Right lobe of liver (tissue), 6 donors: ENCODE measurements at regions not wholly inside any gene's neighbourhood (a gene's known extent, or its start where the extent isn't known, plus 50 kb on each side); places are given as distances from the start of the nearest gene placed in this dataset.

Source experiments
- ATAC-seq, 4 donors: fragments of 200-7000 bp; cut with Tn5 transposase; one replicate each; pipeline ENCODE4 v1.9.1; 2020; ENCODE audit warnings: mild to moderate bottlenecking in 4 of 4, moderate library complexity in 4 of 4
- DNase-seq, 3 donors: peaks; one replicate each; pipeline ENCODE4 v3.0.0-alpha.2; 2020
- H3K27ac ChIP-seq, 3 donors: fragments of 200-600 bp; one replicate each; pipeline ENCODE4 v1.8.0; 2022
- H3K27me3 ChIP-seq, 2 donors: fragments of 200-600 bp; one replicate each; pipeline ENCODE4 v1.8.0; 2022
- H3K36me3 ChIP-seq, 4 donors: fragments of 200-600 bp; sonication (generic) in 1 of 4; one replicate each; pipeline versions ENCODE4 v1.5.1 to v1.8.0; 2017 to 2022; ENCODE audit warnings: control low read depth in 1 of 4
- H3K4me1 ChIP-seq, 4 donors: fragments of 200-600 bp; sonication (generic) in 1 of 4; one replicate each; pipeline versions ENCODE4 v1.5.1 to v1.8.0; 2017 to 2022; ENCODE audit warnings: control low read depth in 1 of 4
- H3K4me3 ChIP-seq, 3 donors: fragments of 200-600 bp; one replicate each; pipeline ENCODE4 v1.8.0; 2022
- H3K9me3 ChIP-seq, 4 donors: fragments of 200-600 bp; sonication (generic) in 1 of 4; one replicate each; pipeline versions ENCODE4 v1.5.1 to v1.8.0; 2017 to 2022; ENCODE audit warnings: control low read depth in 1 of 4
- CTCF ChIP-seq, 4 donors: fragments of 200-600 bp in 3 of 4; fragments of 450-650 bp in 1 of 4; IDR thresholded peaks; one replicate each; pipeline versions ENCODE4 v1.5.1 to v1.8.0; 2016 to 2022; ENCODE audit warnings: antibody characterized with exemption in 4 of 4, mild to moderate bottlenecking in 2 of 4
- POLR2A ChIP-seq: fragments of 450-650 bp; IDR thresholded peaks from one replicate; pipeline ENCODE4 v1.6.1; 2017; ENCODE audit warnings: antibody characterized with exemption, mild to moderate bottlenecking
- WGBS: methylation state at CpG from one replicate; pipeline ENCODE4 v1.1.6; 2018; ENCODE audit warnings: low coverage, low lambda C conversion rate; ENCODE audit not compliant: insufficient coverage; ENCODE audit errors: missing lambda C conversion rate; 5-methylcytosine and 5-hydroxymethylcytosine counted together
- intact Hi-C, 2 donors: fragments of 100-400 bp; cut with DNase I; formaldehyde crosslinking; loops; one replicate each; pipeline versions ENCODE4 v1.11.2 to v1.14.1; 2022
- donor health status: DM: no; HTN: yes; CAD: no.
- donor health status: DM: no; HTN: no; CAD: no.
- donor health status: DM: no; HTN: no; CAD: no.
- donor health status: DM: no; HTN: yes; CAD: no.
- donor health status: DM: no; HTN: yes; CAD: no.

GRCh38 chr3:20798666-20799065 lies 612.7 kb upstream of the SGO1 start:
- Histone ChIP-seq H3K4me3 (no peak overlapping the region), H3K27me3 (no peaks in the 10 kb centered on the region), H3K36me3 (no peaks in the 10 kb centered on the region), H3K4me1 (no peaks in the 10 kb centered on the region), H3K9me3 (no peaks in the 10 kb centered on the region), H3K27ac (no peak overlapping the region)
- no peak for DNase-seq
- WGBS: 36% methylated on average over 1 of the region's 1 CpG
- no peak for TF ChIP-seq POLR2A
- no peak for TF ChIP-seq CTCF (IDR thresholded peaks at IDR 0.05)
- no peak for ATAC-seq
- intact Hi-C loops: no loop called here

- H3K27ac ChIP-seq: no peak overlapping the region
- no peak overlapping the region for H3K4me3 ChIP-seq
- no peaks in the 10 kb centered on the region for H3K36me3 ChIP-seq
- ATAC-seq (peak in 2 of 4 donors; percentile 35 to 43), DNase-seq (no peak)
- intact Hi-C loops: no loop called here
- no peaks in the 10 kb centered on the region for H3K9me3 ChIP-seq
- no peak for TF ChIP-seq CTCF (IDR thresholded peaks at IDR 0.05)
- 27% methylated on average over 4 of the region's 4 CpGs for WGBS
- H3K4me1 ChIP-seq: no peaks in the 10 kb centered on the region
- no peaks in the 10 kb centered on the region for H3K27me3 ChIP-seq
Observed at GRCh38 chr3:20787005-20787404, 601.0 kb upstream of the SGO1 start.

- Histone ChIP-seq H3K27ac (no peak overlapping the region), H3K4me3 (no peak overlapping the region), H3K9me3 (no peaks in the 10 kb centered on the region), H3K4me1 (peaks cover 0 to 6% (median 0%) of the 10 kb centered on the region in 4 donors), H3K36me3 (no peaks in the 10 kb centered on the region), H3K27me3 (no peaks in the 10 kb centered on the region)
- ATAC-seq: no peak
- intact Hi-C loops: no loop called here
- TF ChIP-seq CTCF (IDR thresholded peaks at IDR 0.05): no peak
- TF ChIP-seq POLR2A: no peak
- WGBS: 60% methylated on average over 1 of the region's 1 CpG
- no peak for DNase-seq
Observed at GRCh38 chr3:20776692-20777091, 590.7 kb upstream of the SGO1 start.

GRCh38 chr3:20776286-20776685 lies 590.3 kb upstream of the SGO1 start:
- no peaks in the 10 kb centered on the region for H3K36me3 ChIP-seq
- no peak for DNase-seq
- no peaks in the 10 kb centered on the region for H3K27me3 ChIP-seq
- ATAC-seq: no peak
- TF ChIP-seq POLR2A (no peak), CTCF (IDR thresholded peaks at IDR 0.05) (no peak)
- peaks cover 0 to 6% (median 0%) of the 10 kb centered on the region in 4 donors for H3K4me1 ChIP-seq
- H3K27ac ChIP-seq: no peak overlapping the region
- H3K4me3 ChIP-seq: no peak overlapping the region
- no peaks in the 10 kb centered on the region for H3K9me3 ChIP-seq
- intact Hi-C loops: no loop called here
- 0% methylated on average over 1 of the region's 1 CpG for WGBS
